HG03097 (cell line): ENCODE measurements at regions not wholly inside any gene's neighbourhood (a gene's known extent, or its start where the extent isn't known, plus 50 kb on each side); places are given as distances from the start of the nearest gene placed in this dataset.
"Not testable (repeated sequence)": the region's sequence is repeated elsewhere in the genome, so short reads cannot be mapped to it uniquely, and the experiment has no call there.

ENCODE experiments used
- ATAC-seq: cut with Tn5 transposase; IDR thresholded peaks from one replicate; pipeline ENCODE4 v1.9.1; 2021; ENCODE audit not compliant: unreplicated experiment, low FRiP score

GRCh38 chr13:90700340-90700739 is 647.1 kb upstream of the MIR17HG start:
- no peak for ATAC-seq

- no peak for ATAC-seq
Measured at GRCh38 chr13:90701264-90701663, 646.2 kb upstream of the MIR17HG start.

GRCh38 chr13:90702050-90702449 is 645.4 kb upstream of the MIR17HG start:
- no peak for ATAC-seq

GRCh38 chr13:90706631-90707030 is 640.9 kb upstream of the MIR17HG start:
- no peak for ATAC-seq

- ATAC-seq, result no peak
Measured at GRCh38 chr13:90708128-90708527, 639.4 kb upstream of the MIR17HG start.

GRCh38 chr13:90709319-90709718 is 638.2 kb upstream of the MIR17HG start:
- ATAC-seq, result no peak

GRCh38 chr13:90710164-90710759 is 637.2 kb upstream of the MIR17HG start:
- ATAC-seq, result no peak

GRCh38 chr13:90713441-90714133 is 633.9 kb upstream of the MIR17HG start:
- no peak for ATAC-seq

GRCh38 chr13:90715485-90715884 is 632.0 kb upstream of the MIR17HG start:
- ATAC-seq, result no peak

- ATAC-seq, result no peak
Measured at GRCh38 chr13:90717451-90717936, 630.0 kb upstream of the MIR17HG start.

- no peak for ATAC-seq
Measured at GRCh38 chr13:90719461-90719860, 628.0 kb upstream of the MIR17HG start.

GRCh38 chr13:90721937-90722336 is 625.5 kb upstream of the MIR17HG start:
- ATAC-seq, result no peak

- ATAC-seq, result no peak
Measured at GRCh38 chr13:90723381-90723780, 624.1 kb upstream of the MIR17HG start.

- no peak for ATAC-seq
Measured at GRCh38 chr13:90726375-90726774, 621.1 kb upstream of the MIR17HG start.

GRCh38 chr13:90732049-90732448 is 615.4 kb upstream of the MIR17HG start:
- ATAC-seq, result no peak

- ATAC-seq, result not testable (repeated sequence)
Measured at GRCh38 chr13:90734497-90734896, 613.0 kb upstream of the MIR17HG start.

- no peak for ATAC-seq
Measured at GRCh38 chr13:90738881-90739280, 608.6 kb upstream of the MIR17HG start.

GRCh38 chr13:90740099-90740498 is 607.4 kb upstream of the MIR17HG start:
- ATAC-seq, result no peak

GRCh38 chr13:90742381-90742780 is 605.1 kb upstream of the MIR17HG start:
- no peak for ATAC-seq

GRCh38 chr13:90746230-90746629 is 601.3 kb upstream of the MIR17HG start:
- no peak for ATAC-seq

GRCh38 chr13:90750021-90750420 is 597.5 kb upstream of the MIR17HG start:
- ATAC-seq, result no peak

- no peak for ATAC-seq
Measured at GRCh38 chr13:90751026-90751425, 596.5 kb upstream of the MIR17HG start.
